Activated CD8-positive, alpha-beta memory T cell treated with anti-CD3 and anti-CD28 coated beads for 1 hour (primary cell): ENCODE measurements at regions not wholly inside any gene's neighbourhood (a gene's known extent, or its start where the extent isn't known, plus 50 kb on each side); places are given as distances from the start of the nearest gene placed in this dataset.

Experiments
- DNase-seq, 2 donors: peaks; one replicate each; pipeline ENCODE4 v3.0.0-alpha.2; 2020; ENCODE audit warnings: low read depth in 1 of 2; ENCODE audit errors: extremely low read depth in 1 of 2

- no peak for DNase-seq
Measured at GRCh38 chr11:122285070-122285988, 169.3 kb upstream of the BLID start.

DNA sequence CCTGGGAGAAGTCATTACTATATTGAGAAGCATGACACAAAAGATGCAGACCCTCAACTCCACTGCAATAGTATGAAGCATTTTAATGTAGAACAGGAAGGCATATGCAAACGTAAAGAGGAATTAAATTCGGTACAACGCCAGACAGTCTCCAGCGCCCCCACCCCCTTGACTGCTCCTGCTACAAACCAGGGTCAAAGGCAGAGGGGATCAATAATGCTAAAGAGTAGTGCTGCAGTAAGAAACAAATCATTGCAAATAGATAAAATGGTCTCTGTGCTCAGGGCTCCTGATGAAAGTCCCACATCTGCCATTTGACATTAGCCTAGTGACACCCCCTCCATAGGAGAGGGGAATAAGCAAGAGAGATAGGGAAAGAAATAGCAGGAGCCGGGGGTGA is 164.9 kb upstream of the BLID start:
- no peak for DNase-seq

DNA sequence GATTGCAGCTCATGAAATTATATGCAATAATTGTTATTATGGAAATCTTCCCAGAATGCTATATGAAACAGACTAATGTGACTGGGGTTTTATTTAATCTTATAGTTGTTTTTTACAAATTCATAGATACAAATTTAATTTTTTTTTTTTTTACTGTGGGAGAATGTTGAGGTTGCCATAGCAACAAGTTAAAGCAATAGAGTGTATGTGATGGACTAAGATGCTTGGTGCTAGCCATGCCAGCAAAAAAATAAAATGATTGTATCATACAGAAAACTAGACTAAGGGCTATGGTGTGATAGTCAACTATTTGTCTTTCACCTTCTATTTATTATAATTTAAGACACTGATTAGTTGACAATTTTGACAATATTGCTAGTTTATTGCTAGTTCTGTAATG is 163.2 kb upstream of the BLID start:
- no peak for DNase-seq

DNA sequence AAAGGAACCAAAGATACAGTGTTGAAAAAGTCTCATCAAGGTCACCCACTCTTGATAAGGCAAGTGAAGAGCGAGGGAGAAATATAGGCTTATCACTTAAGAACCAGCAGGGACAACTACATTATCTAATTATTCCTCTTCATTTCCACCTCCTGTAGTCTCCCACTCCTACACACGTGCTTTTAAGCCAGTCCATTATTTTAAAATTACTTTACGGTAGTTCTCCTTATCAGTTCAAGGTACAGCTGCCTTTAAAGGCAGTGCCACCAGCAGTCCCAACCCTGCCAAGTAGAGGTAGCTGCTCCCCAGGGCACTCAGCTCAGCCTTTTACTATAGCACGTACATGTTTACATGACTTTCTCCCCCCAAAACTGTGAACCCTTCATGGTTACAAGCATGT is 161.5 kb upstream of the BLID start:
- DNase-seq = no peak

DNA sequence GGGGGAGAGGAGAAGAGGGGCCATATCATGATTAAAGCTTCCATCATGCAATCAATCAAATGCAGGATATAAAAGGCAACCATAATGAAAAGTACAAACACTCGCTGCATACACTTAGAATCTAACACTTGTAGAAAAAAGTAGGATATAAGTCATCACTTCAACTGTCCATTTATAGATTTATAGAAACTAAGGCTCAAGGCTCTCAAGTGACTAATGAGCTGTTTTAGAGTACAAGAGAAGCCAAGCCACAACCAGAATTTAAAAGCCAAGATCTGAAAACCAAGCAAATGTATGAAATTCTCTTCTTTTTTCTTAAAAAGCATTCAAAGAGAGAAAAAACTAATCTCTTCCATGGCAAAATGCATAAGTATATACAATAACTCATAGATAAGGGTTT is 160.2 kb upstream of the BLID start:
- no peak for DNase-seq

GRCh38 chr11:122275508-122275907 is 159.5 kb upstream of the BLID start:
- DNase-seq = no peak

DNA sequence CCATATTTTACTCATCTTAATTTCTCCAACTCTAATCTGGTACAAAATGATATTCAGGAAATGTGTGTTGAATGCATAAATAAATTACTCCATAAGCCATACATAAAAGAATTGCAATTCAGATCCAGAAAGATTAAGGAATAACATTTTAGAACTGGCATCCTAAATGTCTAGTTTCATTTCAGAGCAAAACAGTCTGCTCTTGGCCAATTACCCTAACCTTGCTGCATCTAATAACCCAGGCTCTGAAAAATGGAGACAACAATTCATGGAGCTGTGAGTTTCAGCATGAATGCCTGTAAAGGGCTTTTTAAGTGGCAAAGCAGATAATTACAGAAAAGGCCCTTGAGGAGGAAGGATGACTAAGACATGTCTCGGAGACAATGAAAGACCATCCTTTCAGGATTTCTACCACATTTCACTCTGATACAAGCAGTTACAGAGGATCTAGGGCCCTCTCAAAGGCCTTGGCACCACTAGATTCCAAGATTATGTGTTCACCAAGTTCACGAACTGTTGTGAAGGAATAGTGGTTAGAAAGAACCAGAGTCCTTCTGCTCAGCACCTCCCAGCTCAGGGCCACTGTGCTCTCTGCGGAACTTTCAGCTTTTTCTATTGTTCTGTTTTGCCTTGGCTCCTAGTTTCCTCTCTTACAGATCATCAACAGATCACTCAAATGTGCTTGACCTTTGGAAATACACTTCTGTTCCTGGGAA is 157.6 kb upstream of the BLID start:
- DNase-seq = no peak

DNA sequence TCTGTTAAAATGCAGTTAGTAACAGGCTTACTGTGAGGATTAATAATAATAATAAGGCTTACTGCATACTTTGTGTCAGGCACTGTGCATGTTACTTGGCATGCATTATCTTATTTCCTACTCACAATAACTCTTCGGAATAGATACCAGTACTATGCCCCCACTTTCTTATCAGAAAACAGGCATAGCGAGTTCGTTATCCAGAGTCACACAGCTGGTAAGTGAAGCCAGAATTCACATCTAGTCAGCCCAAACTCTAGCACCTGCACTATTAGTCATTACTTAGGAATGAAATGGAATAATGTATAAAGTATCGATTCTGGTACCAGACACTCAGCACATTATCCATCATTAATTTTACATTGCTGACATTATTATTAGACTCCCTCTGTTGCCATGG is 155.7 kb upstream of the BLID start:
- no peak for DNase-seq

DNA sequence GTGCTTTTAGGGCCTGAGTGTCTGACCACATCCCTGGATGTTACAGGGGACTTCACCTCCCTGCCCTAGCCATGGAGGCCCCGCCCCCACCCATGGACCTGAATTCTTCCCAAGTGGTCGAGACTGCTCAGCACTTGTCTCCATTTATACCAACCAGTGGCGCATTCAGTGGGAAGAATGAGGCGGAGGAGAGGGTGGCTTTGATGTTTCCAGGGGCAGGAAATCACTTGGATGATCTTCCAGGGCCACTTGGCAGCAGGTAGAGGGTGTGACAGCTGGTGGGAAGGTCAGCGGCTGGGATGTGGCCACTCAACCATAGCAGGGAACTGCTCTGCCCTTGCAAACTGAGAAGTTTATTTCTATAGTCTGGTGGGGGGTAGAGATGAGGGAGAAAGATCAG is 155.1 kb upstream of the BLID start:
- DNase-seq = no peak

GRCh38 chr11:122270535-122270934 is 154.5 kb upstream of the BLID start:
- no peak for DNase-seq

DNA sequence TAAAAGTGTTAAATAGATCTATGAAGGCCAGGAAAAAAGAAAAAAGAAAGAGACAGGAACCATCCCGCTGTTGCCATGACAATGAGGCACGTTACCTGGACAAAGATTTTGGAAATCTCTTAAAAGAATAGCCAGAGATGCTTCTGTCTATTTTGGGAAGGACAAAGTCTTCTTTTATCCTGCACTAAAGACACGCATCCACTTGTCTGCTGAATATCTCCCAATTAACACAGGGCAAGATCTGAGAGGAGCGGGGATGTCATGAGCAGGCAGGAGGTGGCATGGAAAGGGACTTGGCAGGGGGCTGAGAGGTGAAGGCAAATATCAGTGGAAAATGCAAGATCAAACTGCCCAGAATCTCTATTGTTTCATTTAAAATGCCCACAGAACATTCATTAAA is 153.8 kb upstream of the BLID start:
- no peak for DNase-seq

- DNase-seq = no peak
Measured at GRCh38 chr11:122268601-122269130, 152.7 kb upstream of the BLID start.

DNA sequence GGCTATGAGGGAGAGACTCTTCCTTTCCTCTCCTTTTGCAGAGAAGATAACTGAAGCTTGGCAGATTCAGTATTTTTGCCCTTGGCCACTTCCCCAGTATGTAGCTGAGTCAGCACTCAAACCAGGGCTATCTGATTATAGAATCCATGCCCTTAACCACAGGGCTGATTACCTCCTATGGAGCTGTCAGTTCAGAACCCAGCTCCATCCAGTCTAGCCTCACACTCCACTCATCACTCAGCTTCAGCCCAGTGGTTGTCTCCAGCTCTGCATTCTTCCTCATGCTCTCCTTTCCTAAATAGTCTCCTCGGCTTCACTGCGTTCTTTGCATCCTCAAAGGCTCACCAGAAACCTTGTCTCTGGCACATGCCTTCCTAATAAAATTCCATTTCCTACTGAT is 151.6 kb upstream of the BLID start:
- no peak for DNase-seq

GRCh38 chr11:122265981-122266380 is 150.0 kb upstream of the BLID start:
- no peak for DNase-seq

- no peak for DNase-seq
Measured at GRCh38 chr11:122264121-122264520, 148.1 kb upstream of the BLID start.

DNA sequence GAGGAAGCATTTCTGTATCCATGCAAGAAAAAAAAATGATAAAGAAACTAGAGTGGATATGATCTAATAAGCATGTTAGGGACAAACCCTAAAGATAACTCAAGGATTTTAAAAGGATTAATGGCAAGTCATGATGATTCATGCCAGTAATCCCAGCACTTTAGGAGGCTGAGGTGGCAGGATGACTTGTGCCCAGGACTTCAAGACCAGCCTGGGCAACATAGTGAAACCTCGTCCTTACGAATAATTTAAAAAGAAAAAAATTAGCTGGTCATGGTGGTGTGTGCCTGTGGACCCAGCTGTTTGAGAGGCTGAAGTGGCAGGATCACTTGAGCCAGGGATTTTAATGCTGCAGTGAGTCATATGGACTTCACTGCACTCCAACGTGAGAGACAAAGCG is 145.5 kb upstream of the BLID start:
- DNase-seq = no peak

DNA sequence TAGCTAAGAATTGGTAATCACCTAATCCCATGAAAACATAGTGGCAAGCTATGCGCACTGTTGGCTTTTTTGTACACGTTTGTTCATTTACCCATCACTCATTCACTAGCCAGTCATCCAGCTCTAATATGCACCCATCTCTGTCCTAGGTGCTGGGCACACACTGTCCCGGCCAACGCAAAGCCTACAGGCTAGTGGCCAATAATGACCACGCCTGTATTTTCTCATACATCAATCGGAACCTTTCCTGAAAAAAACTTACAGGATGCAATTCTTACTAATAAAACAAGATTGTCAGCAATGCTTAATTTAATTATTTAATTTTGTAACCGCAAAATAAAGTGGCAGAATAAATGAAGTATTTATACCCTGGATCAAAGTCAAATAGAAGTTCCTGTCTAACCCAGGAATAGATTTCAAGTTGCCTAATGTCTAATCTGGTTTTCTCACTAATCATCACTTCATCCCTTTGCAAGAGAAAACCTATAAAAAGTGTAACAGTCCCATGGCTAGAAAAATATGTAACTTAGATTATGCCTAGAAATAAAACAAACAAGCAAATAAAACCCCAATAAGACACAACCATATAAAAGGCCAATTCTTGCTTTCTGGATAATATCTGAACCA is 143.3 kb upstream of the BLID start:
- no peak for DNase-seq

GRCh38 chr11:122258446-122259194 is 142.6 kb upstream of the BLID start:
- DNase-seq = no peak

DNA sequence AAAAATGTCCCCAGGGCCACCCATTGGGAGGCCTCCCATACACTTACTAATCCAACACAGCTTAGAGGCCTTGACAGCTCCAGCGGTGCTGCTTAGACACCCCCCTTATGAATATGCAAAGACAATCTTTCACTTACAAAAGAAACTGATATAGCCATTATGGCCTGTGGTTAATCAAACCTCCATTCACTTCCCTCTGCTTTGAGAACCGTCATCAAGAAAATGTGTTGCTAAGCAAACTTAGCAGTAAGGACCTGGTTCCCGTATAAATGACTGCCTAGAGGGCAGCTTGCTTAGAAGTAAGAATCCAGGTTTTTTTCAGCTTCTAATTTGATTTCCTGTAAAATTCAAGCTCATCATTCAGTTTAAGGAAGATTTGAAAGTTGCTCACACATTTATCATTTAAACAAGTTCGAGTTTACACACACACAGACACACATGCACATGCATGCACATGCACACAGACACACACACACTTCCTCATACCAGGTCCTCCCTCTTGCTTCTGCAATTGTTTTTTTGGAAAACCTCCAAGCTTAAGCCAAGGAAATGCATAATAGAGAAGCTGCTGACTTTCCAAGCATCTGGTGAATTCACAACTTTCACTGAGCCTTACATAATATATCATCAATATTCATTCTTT is 137.7 kb upstream of the BLID start:
- DNase-seq = no peak

DNA sequence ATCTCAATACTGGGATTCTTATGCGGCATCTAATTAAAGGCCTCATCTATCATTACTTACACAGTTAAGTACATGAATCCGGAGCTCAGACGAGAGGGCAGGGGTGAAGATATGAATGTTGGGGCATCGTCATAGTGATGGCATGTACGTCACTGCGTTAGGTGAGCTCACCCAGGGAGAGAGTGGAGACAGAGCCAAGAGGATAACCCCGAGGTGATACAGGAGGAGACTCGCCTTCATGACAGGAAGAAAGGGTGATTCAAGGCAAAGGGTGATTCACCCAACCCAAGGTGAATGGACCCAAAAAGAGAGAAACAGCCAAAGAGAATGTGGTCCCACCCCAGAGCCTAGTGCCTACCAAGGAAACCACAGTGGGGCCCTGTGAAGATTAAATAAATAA is 132.9 kb upstream of the BLID start:
- DNase-seq = no peak
